Left lung (tissue), 4 donors: ENCODE measurements at regions not wholly inside any gene's neighbourhood (a gene's known extent, or its start where the extent isn't known, plus 50 kb on each side); places are given as distances from the start of the nearest gene placed in this dataset.

ENCODE experiments used
- ATAC-seq: fragments of 200-7000 bp; cut with Tn5 transposase; one replicate; pipeline ENCODE4 v1.9.1; 2020; ENCODE audit warnings: moderate library complexity
- DNase-seq, 4 donors: peaks; one replicate each; pipeline ENCODE4 v3.0.0-alpha.2; 2013 to 2020
- H3K27ac ChIP-seq, 2 donors: fragments of 200-600 bp; sonication (generic) in 1 of 2; one replicate each; pipeline versions ENCODE4 v1.5.0 to v1.8.0; 2020 to 2021
- H3K27me3 ChIP-seq, 2 donors: fragments of 200-600 bp; sonication (generic) in 1 of 2; one replicate each; pipeline versions ENCODE4 v1.5.0 to v1.8.0; 2020 to 2021
- H3K36me3 ChIP-seq, 2 donors: fragments of 200-600 bp; sonication (generic) in 1 of 2; one replicate each; pipeline versions ENCODE4 v1.5.0 to v1.8.0; 2020 to 2021
- H3K4me1 ChIP-seq, 2 donors: fragments of 200-600 bp; one replicate each; pipeline ENCODE4 v1.8.0; 2021
- H3K4me3 ChIP-seq, 2 donors: fragments of 200-600 bp; sonication (generic) in 1 of 2; one replicate each; pipeline versions ENCODE4 v1.5.0 to v1.8.0; 2020 to 2021; ENCODE audit warnings: mild to moderate bottlenecking in 1 of 2
- H3K9me3 ChIP-seq, 2 donors: fragments of 200-600 bp; sonication (generic) in 1 of 2; one replicate each; pipeline versions ENCODE4 v1.5.0 to v1.8.0; 2020 to 2021
- CTCF ChIP-seq, 2 donors: fragments of 200-600 bp; sonication (generic) in 1 of 2; IDR thresholded peaks; one replicate each; pipeline versions ENCODE4 v1.5.0 to v1.8.0; 2021; ENCODE audit warnings: antibody characterized with exemption in 2 of 2
- intact Hi-C, 2 donors: fragments of 100-400 bp; cut with DNase I; formaldehyde crosslinking; loops; one replicate each; pipeline versions ENCODE4 v1.11.2 to v1.14.2; 2022
- donor health status: DM: no; HTN: yes; CAD: no.
- donor health status: DM: no; HTN: no; CAD: no.

- Histone ChIP-seq H3K4me1 (no peaks in the 10 kb centered on the region), H3K27me3 (peaks cover 0 to 2% of the 10 kb centered on the region in 2 donors), H3K27ac (no peak overlapping the region), H3K9me3 (no peaks in the 10 kb centered on the region), H3K36me3 (no peaks in the 10 kb centered on the region), H3K4me3 (no peak overlapping the region)
- DNase-seq (no peak), ATAC-seq (no peak)
- intact Hi-C loops: no loop called here
- TF ChIP-seq CTCF (IDR thresholded peaks at IDR 0.05): no peak
Measured at GRCh38 chr2:44825702-44826101, 115.8 kb upstream of the SIX3 start.

- DNase-seq (no peak), ATAC-seq (no peak)
- TF ChIP-seq CTCF (IDR thresholded peaks at IDR 0.05): no peak
- no peak overlapping the region for H3K27ac ChIP-seq
- H3K27me3 ChIP-seq: no peaks in the 10 kb centered on the region
- intact Hi-C loops: no loop called here
- H3K4me1 ChIP-seq: no peaks in the 10 kb centered on the region
- no peaks in the 10 kb centered on the region for H3K9me3 ChIP-seq
- no peaks in the 10 kb centered on the region for H3K36me3 ChIP-seq
- H3K4me3 ChIP-seq: no peak overlapping the region
Measured at GRCh38 chr2:44826601-44827000, 114.9 kb upstream of the SIX3 start.

- intact Hi-C loops: no loop called here
- Histone ChIP-seq H3K36me3 (no peaks in the 10 kb centered on the region), H3K4me3 (no peak overlapping the region), H3K4me1 (no peaks in the 10 kb centered on the region), H3K27me3 (no peaks in the 10 kb centered on the region), H3K9me3 (no peaks in the 10 kb centered on the region), H3K27ac (no peak overlapping the region)
- ATAC-seq: no peak
- no peak for DNase-seq
- no peak for TF ChIP-seq CTCF (IDR thresholded peaks at IDR 0.05)
Measured at GRCh38 chr2:44829771-44830170, 111.7 kb upstream of the SIX3 start.

GRCh38 chr2:44833171-44834069, 108.1 kb upstream of the SIX3 start:
- H3K27me3 ChIP-seq: no peaks in the 10 kb centered on the region
- TF ChIP-seq CTCF (IDR thresholded peaks at IDR 0.05): no peak
- no peak overlapping the region for H3K4me3 ChIP-seq
- H3K36me3 ChIP-seq: no peaks in the 10 kb centered on the region
- H3K9me3 ChIP-seq: no peaks in the 10 kb centered on the region
- intact Hi-C loops: no loop called here
- ATAC-seq (no peak), DNase-seq (no peak)
- H3K27ac ChIP-seq: no peak overlapping the region
- H3K4me1 ChIP-seq: no peaks in the 10 kb centered on the region

- Histone ChIP-seq H3K4me1 (no peaks in the 10 kb centered on the region), H3K27ac (no peak overlapping the region), H3K9me3 (no peaks in the 10 kb centered on the region), H3K36me3 (no peaks in the 10 kb centered on the region), H3K4me3 (no peak overlapping the region), H3K27me3 (no peaks in the 10 kb centered on the region)
- TF ChIP-seq CTCF (IDR thresholded peaks at IDR 0.05): no peak
- intact Hi-C loops: no loop called here
- DNase-seq: no peak
- no peak for ATAC-seq
Measured at GRCh38 chr2:44834656-44835055, 106.8 kb upstream of the SIX3 start.
